ENCODE measurements at regions not wholly inside any gene's neighbourhood (a gene's known extent, or its start where the extent isn't known, plus 50 kb on each side); places are given as distances from the start of the nearest gene placed in this dataset.
"Not testable (repeated sequence)": the region's sequence is repeated elsewhere in the genome, so short reads cannot be mapped to it uniquely, and the experiment has no call there.

- Histone ChIP-seq H3K9me3 (no peaks in the 10 kb centered on the region), H3K4me3 (no peak overlapping the region), H3K4me1 (no peaks in the 10 kb centered on the region), H3K9ac (no peak overlapping the region), H3K27ac (no peak overlapping the region), H3K36me3 (no peaks in the 10 kb centered on the region), H4K20me1 (no peaks in the 10 kb centered on the region), H3K27me3 (peaks cover 60% of the 10 kb centered on the region), H3K4me2 (no peak overlapping the region)
- TF ChIP-seq Cebpa-rat (IDR thresholded peaks at IDR 0.05) = no peak
These were observed 181.8 kb upstream of the POF1B start for GRCh38 chrX:85561231-85561630.

- no peaks in the 10 kb centered on the region for H3K4me1 ChIP-seq
- H4K20me1 ChIP-seq = peaks cover 3% of the 10 kb centered on the region; the same call in 1 of the 2 replicates
- H3K27ac ChIP-seq = no peak overlapping the region
- no peak overlapping the region for H3K4me2 ChIP-seq
- H3K9me3 ChIP-seq = no peaks in the 10 kb centered on the region
- H3K9ac ChIP-seq = no peak overlapping the region
- H3K36me3 ChIP-seq = no peaks in the 10 kb centered on the region
- no peak overlapping the region for H3K4me3 ChIP-seq
- peaks cover 46% of the 10 kb centered on the region for H3K27me3 ChIP-seq
- no peak for TF ChIP-seq Cebpa-rat (IDR thresholded peaks at IDR 0.05)
These were observed 165.1 kb upstream of the POF1B start for GRCh38 chrX:85544609-85545008.

- H3K4me2 ChIP-seq = no peak overlapping the region
- H3K27ac ChIP-seq = no peak overlapping the region
- no peaks in the 10 kb centered on the region for H3K4me1 ChIP-seq
- peaks cover 44% of the 10 kb centered on the region for H3K27me3 ChIP-seq
- no peaks in the 10 kb centered on the region for H3K36me3 ChIP-seq
- peaks cover 8% of the 10 kb centered on the region; the same call in 1 of the 2 replicates for H4K20me1 ChIP-seq
- H3K9ac ChIP-seq = no peak overlapping the region
- no peak overlapping the region for H3K4me3 ChIP-seq
- H3K9me3 ChIP-seq = no peaks in the 10 kb centered on the region
- no peak for TF ChIP-seq Cebpa-rat (IDR thresholded peaks at IDR 0.05)
These were observed 164.4 kb upstream of the POF1B start for GRCh38 chrX:85543866-85544265.

DNA sequence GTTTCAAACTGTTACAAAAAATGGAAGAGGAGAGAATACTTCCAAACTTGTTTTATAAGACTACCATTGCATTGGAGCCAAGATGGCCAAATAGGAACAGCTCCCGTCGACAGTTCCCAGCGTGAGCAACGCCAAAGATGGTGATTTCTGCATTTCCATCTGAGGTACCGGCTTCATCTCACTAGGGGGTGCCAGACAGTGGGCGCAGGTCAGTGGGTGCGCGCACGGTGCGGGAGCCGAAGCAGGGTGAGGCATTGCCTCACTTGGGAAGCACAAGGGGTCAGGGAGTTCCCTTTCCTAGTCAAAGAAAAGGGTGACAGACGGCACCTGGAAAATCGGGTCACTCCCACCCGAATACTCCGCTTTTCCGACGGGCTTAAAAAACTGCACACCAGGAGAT is 149.7 kb upstream of the POF1B start:
- peaks cover 31% of the 10 kb centered on the region for H3K27me3 ChIP-seq
- not testable (repeated sequence) for H3K27ac ChIP-seq, H3K9ac ChIP-seq, H3K4me1 ChIP-seq, H3K4me3 ChIP-seq, H3K9me3 ChIP-seq, H4K20me1 ChIP-seq, H3K36me3 ChIP-seq, H3K4me2 ChIP-seq

- no peaks in the 10 kb centered on the region for H3K4me1 ChIP-seq
- H3K4me2 ChIP-seq = no peak overlapping the region
- H3K9ac ChIP-seq = no peak overlapping the region
- H3K36me3 ChIP-seq = no peaks in the 10 kb centered on the region
- H3K27me3 ChIP-seq = peaks cover 80% of the 10 kb centered on the region
- no peaks in the 10 kb centered on the region for H3K9me3 ChIP-seq
- H3K27ac ChIP-seq = no peak overlapping the region
- no peaks in the 10 kb centered on the region for H4K20me1 ChIP-seq
- no peak overlapping the region for H3K4me3 ChIP-seq
- TF ChIP-seq Cebpa-rat (IDR thresholded peaks at IDR 0.05) = no peak
These were observed 138.7 kb upstream of the POF1B start for GRCh38 chrX:85517994-85518718.

GRCh38 chrX:85516131-85516530 is 136.7 kb upstream of the POF1B start:
- no peak for TF ChIP-seq Cebpa-rat (IDR thresholded peaks at IDR 0.05)
- H3K27me3 ChIP-seq = peaks cover 78% of the 10 kb centered on the region; the same call in 1 of the 2 replicates

GRCh38 chrX:85506871-85507270 is 127.4 kb upstream of the POF1B start:
- H3K9ac ChIP-seq = no peak overlapping the region
- no peaks in the 10 kb centered on the region for H3K4me1 ChIP-seq
- H3K4me3 ChIP-seq = no peak overlapping the region
- H3K4me2 ChIP-seq = no peak overlapping the region
- peaks cover 8% of the 10 kb centered on the region; the same call in 1 of the 2 replicates for H4K20me1 ChIP-seq
- no peaks in the 10 kb centered on the region for H3K9me3 ChIP-seq
- no peak for TF ChIP-seq Cebpa-rat (IDR thresholded peaks at IDR 0.05)
- peaks cover 71% of the 10 kb centered on the region for H3K27me3 ChIP-seq
- H3K36me3 ChIP-seq = no peaks in the 10 kb centered on the region
- H3K27ac ChIP-seq = no peak overlapping the region

More at GRCh38 chrX:85516131-85516530, 136.7 kb upstream of the POF1B start:
- no peak overlapping the region for H3K9ac ChIP-seq
- no peaks in the 10 kb centered on the region for H3K4me1 ChIP-seq
- H3K27ac ChIP-seq = no peak overlapping the region
- no peaks in the 10 kb centered on the region for H3K9me3 ChIP-seq
- H3K4me2 ChIP-seq = no peak overlapping the region
- no peaks in the 10 kb centered on the region for H4K20me1 ChIP-seq
- H3K36me3 ChIP-seq = no peaks in the 10 kb centered on the region
- no peak overlapping the region for H3K4me3 ChIP-seq

DNA sequence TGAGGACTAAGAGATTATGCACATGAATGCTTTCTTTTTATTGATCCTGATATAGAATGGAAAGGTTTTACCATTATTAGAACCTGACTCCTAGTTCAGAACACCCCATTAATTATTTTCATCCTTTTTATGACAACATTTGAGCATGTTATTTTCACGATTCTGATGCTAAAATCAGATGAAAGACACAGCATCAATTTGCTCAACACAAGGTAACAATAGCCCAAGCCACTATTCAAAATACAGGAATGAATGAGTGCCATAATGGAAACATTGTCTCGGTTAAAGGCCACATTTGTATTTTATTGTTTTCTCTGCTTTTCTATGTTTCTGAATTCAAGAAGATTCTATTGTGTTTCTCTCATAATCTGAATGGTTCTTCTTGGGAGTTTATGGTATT is 126.3 kb upstream of the POF1B start:
- Histone ChIP-seq H3K4me3 (no peak overlapping the region), H3K27me3 (peaks cover 76% of the 10 kb centered on the region), H3K4me2 (no peak overlapping the region), H3K36me3 (no peaks in the 10 kb centered on the region), H4K20me1 (peaks cover 6% of the 10 kb centered on the region; the same call in 1 of the 2 replicates), H3K27ac (no peak overlapping the region), H3K9me3 (no peaks in the 10 kb centered on the region), H3K4me1 (no peaks in the 10 kb centered on the region), H3K9ac (no peak overlapping the region)
- no peak for TF ChIP-seq Cebpa-rat (IDR thresholded peaks at IDR 0.05)

DNA sequence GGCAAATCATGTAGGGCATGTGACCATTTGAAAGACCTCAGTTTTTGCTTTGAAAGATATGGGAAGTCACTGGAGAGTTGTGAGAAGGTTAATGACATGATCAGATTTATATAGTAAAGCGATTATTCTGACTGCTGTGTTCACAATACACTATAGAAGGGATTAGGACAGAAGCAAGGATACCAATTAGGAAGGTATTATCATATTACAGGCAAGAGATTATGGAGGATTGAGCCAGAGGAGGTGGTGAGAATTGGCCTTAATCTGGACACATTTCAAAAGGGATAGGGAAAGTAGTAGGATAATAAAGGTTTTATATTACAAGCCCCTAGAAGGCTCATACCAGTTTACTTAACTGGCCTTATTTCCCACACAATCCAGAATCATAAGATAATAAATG is 124.9 kb upstream of the POF1B start:
- H4K20me1 ChIP-seq = no peaks in the 10 kb centered on the region
- H3K9ac ChIP-seq = no peak overlapping the region
- no peaks in the 10 kb centered on the region for H3K4me1 ChIP-seq
- no peaks in the 10 kb centered on the region for H3K36me3 ChIP-seq
- no peaks in the 10 kb centered on the region for H3K9me3 ChIP-seq
- H3K27me3 ChIP-seq = peaks cover 76% of the 10 kb centered on the region
- no peak overlapping the region for H3K27ac ChIP-seq
- H3K4me3 ChIP-seq = no peak overlapping the region
- H3K4me2 ChIP-seq = no peak overlapping the region
- no peak for TF ChIP-seq Cebpa-rat (IDR thresholded peaks at IDR 0.05)

DNA sequence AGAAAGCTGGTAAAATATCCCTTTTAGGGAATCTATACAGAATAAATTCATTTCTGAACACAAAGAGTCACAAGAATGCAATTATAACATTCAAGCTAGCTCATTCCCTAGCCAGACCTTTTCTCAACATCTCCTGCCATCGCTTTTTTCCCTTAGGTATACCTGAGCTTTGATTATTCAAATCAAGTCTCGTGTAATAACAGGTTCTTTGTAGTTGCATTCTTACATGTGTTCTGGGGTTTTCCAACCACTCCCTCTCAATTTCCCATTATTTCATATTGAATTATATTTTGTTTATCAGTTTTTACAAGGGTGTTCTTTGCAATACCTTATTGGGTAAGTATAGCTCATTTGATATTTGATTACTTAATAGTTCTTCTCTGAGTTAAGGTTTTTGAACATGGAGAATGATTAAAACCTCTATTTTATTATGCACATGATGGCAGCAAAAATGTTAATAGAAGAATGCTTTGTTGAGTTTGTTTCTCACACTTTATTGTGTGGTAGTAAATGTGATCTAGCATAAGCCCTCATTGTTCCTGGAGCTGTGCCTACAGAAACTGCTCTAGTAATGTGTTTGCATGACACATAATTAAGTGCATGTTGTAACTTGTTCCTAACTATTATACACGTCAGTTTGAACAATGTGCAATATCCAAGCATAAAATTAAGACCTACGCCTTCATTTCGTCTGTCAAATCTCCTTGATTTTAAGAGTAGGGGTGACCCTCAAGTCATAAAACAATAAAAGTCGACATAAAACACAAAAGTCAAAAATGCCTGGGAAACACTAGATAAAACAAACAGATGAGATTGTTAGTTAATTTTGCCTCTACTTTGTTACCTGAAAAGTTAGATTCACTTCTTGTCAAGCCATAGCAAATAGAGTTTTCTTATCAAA is 124.0 kb upstream of the POF1B start:
- Histone ChIP-seq H3K4me1 (no peaks in the 10 kb centered on the region), H3K9me3 (no peaks in the 10 kb centered on the region), H3K4me2 (no peak overlapping the region), H3K36me3 (no peaks in the 10 kb centered on the region), H3K9ac (no peak overlapping the region), H3K4me3 (no peak overlapping the region), H4K20me1 (no peaks in the 10 kb centered on the region), H3K27ac (no peak overlapping the region), H3K27me3 (peaks cover 82% of the 10 kb centered on the region)
- TF ChIP-seq Cebpa-rat (IDR thresholded peaks at IDR 0.05) = no peak
